Fibroblast of pulmonary artery (primary cell): ENCODE measurements at regions not wholly inside any gene's neighbourhood (a gene's known extent, or its start where the extent isn't known, plus 50 kb on each side); places are given as distances from the start of the nearest gene placed in this dataset.

Source experiments
- DNase-seq: peaks from one replicate; pipeline ENCODE4 v3.0.0-alpha.2; 2010; ENCODE audit warnings: low read depth
- H3K4me3 ChIP-seq: replicated peaks from 2 replicates; pipeline ENCODE4 v1.5.1; 2011; ENCODE audit warnings: low read depth, mild to moderate bottlenecking, control low read depth, low read length, moderate library complexity
- CTCF ChIP-seq: IDR thresholded peaks from 2 replicates; pipeline ENCODE4 v1.5.1; 2011; ENCODE audit warnings: mild to moderate bottlenecking, control low read depth, low read length, inconsistent platforms; ENCODE audit errors: missing control alignments

- H3K4me3 ChIP-seq, result no peak overlapping the region
- no peak for TF ChIP-seq CTCF
- DNase-seq, result no peak
These were observed 117.0 kb upstream of the RFLNA start for GRCh38 chr12:124177951-124178316.

GRCh38 chr12:124179936-124180607, 114.8 kb upstream of the RFLNA start:
- no peak for TF ChIP-seq CTCF
- H3K4me3 ChIP-seq, result no peak overlapping the region
- no peak for DNase-seq

- DNase-seq, result no peak
- TF ChIP-seq CTCF, result no peak
- no peak overlapping the region for H3K4me3 ChIP-seq
These were observed 111.7 kb upstream of the RFLNA start for GRCh38 chr12:124183172-124183571.

GRCh38 chr12:124184456-124184855, 110.4 kb upstream of the RFLNA start:
- no peak for DNase-seq
- no peak overlapping the region for H3K4me3 ChIP-seq
- no peak for TF ChIP-seq CTCF

- no peak for DNase-seq
- TF ChIP-seq CTCF, result no peak
- H3K4me3 ChIP-seq, result no peak overlapping the region
These were observed 108.8 kb upstream of the RFLNA start for GRCh38 chr12:124185971-124186686.

- no peak overlapping the region for H3K4me3 ChIP-seq
- no peak for TF ChIP-seq CTCF
- DNase-seq, result no peak
These were observed 106.8 kb upstream of the RFLNA start for GRCh38 chr12:124188084-124188483.
